ENCODE measurements at regions not wholly inside any gene's neighbourhood (a gene's known extent, or its start where the extent isn't known, plus 50 kb on each side); places are given as distances from the start of the nearest gene placed in this dataset.

- TF ChIP-seq, protein P1, sequence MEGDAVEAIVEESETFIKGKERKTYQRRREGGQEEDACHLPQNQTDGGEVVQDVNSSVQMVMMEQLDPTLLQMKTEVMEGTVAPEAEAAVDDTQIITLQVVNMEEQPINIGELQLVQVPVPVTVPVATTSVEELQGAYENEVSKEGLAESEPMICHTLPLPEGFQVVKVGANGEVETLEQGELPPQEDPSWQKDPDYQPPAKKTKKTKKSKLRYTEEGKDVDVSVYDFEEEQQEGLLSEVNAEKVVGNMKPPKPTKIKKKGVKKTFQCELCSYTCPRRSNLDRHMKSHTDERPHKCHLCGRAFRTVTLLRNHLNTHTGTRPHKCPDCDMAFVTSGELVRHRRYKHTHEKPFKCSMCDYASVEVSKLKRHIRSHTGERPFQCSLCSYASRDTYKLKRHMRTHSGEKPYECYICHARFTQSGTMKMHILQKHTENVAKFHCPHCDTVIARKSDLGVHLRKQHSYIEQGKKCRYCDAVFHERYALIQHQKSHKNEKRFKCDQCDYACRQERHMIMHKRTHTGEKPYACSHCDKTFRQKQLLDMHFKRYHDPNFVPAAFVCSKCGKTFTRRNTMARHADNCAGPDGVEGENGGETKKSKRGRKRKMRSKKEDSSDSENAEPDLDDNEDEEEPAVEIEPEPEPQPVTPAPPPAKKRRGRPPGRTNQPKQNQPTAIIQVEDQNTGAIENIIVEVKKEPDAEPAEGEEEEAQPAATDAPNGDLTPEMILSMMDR (IDR thresholded peaks at IDR 0.05; ENCODE audit: low read length): no peak
- no peak for TF ChIP-seq EZH2phosphoT487 (IDR thresholded peaks at IDR 0.05; ENCODE audit: low read length)
These were observed 81.3 kb upstream of the IER5L start for GRCh38 chr9:129259375-129259774.

All from MM.1S (cell line).